ENCODE measurements at regions not wholly inside any gene's neighbourhood (a gene's known extent, or its start where the extent isn't known, plus 50 kb on each side); places are given as distances from the start of the nearest gene placed in this dataset.

DNA sequence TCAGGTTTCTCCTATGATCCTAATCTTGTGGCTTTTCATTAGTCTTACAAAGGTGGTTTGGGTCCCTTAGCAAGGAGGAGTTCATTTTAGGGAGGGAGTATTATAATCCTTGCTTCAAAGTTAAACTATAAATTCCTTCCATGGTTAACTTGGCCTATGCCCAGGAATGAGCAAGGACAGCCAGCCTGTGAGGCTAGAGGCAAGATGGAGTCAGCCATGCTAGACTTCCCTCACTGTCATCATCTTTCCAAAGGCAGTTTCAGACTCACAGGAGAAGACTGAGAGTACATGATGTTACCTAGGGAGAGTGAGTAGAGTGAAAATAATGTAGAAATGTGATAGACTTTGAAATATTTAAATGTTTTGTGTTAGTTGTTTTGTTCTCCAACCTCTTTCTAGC, 192.3 kb downstream of the GPAT3 start:
- intact Hi-C loops (cut with DNase I, micrococcal nuclease) = no loop called here
- DNase-seq (no peak), ATAC-seq (ENCODE audit: poor library complexity) (no peak)
- H3K36me3 Mint-ChIP-seq (ENCODE audit: low read depth) = no peaks in the 10 kb centered on the region
- no peak for TF ChIP-seq CTCF (IDR thresholded peaks at IDR 0.05)
- H3K4me3 Mint-ChIP-seq = no peak overlapping the region
- Histone ChIP-seq H3K27ac (ENCODE audit: low read depth in 1 of 2, low read length in 2 of 2) (no peak overlapping the region), H3K4me3 (ENCODE audit: low read length) (no peak overlapping the region), H3K27me3 (ENCODE audit: control insufficient read depth in 1 of 2, insufficient read depth in 2 of 2, low read length in 2 of 2) (peaks cover 0 to 14% of the 10 kb centered on the region in 2 experiments), H3K36me3 (ENCODE audit: insufficient read depth, low read length) (no peaks in the 10 kb centered on the region), H3K4me1 (ENCODE audit: insufficient read depth, low read length) (no peaks in the 10 kb centered on the region), H3K9me3 (ENCODE audit: control insufficient read depth in 1 of 2, insufficient read depth in 1 of 2, low read length in 2 of 2) (no peaks in the 10 kb centered on the region)
- no peak overlapping the region for H3K27ac Mint-ChIP-seq
- ChIA-PET CTCF (no interaction called here), POLR2A (no interaction called here)
- H3K9me3 Mint-ChIP-seq = peaks cover 5% of the 10 kb centered on the region
- H3K27me3 Mint-ChIP-seq = peaks cover 40% of the 10 kb centered on the region
- H3K4me1 Mint-ChIP-seq (ENCODE audit: low read depth) = no peaks in the 10 kb centered on the region

- Mint-ChIP-seq H3K4me3 (no peak overlapping the region), H3K27me3 (peaks cover 57% of the 10 kb centered on the region), H3K9me3 (peaks cover 3% of the 10 kb centered on the region), H3K36me3 (ENCODE audit: low read depth) (no peaks in the 10 kb centered on the region), H3K27ac (no peak overlapping the region), H3K4me1 (ENCODE audit: low read depth) (no peaks in the 10 kb centered on the region)
- peaks cover 0 to 14% of the 10 kb centered on the region in 2 experiments for H3K27me3 ChIP-seq (ENCODE audit: control insufficient read depth in 1 of 2, insufficient read depth in 2 of 2, low read length in 2 of 2)
- ATAC-seq (ENCODE audit: poor library complexity) (no peak), DNase-seq (no peak)
- ChIA-PET CTCF (no interaction called here), POLR2A (no interaction called here)
- H3K27ac ChIP-seq (ENCODE audit: low read depth in 1 of 2, low read length in 2 of 2) = no peak overlapping the region
- H3K9me3 ChIP-seq (ENCODE audit: control insufficient read depth in 1 of 2, insufficient read depth in 1 of 2, low read length in 2 of 2) = no peaks in the 10 kb centered on the region
- no peak overlapping the region for H3K4me3 ChIP-seq (ENCODE audit: low read length)
- H3K36me3 ChIP-seq (ENCODE audit: insufficient read depth, low read length) = no peaks in the 10 kb centered on the region
- no peak for TF ChIP-seq CTCF (IDR thresholded peaks at IDR 0.05)
- intact Hi-C loops (cut with DNase I, micrococcal nuclease) = no loop called here
- no peaks in the 10 kb centered on the region for H3K4me1 ChIP-seq (ENCODE audit: insufficient read depth, low read length)
Observed at GRCh38 chr4:83725336-83726085, 189.6 kb downstream of the GPAT3 start.

DNA sequence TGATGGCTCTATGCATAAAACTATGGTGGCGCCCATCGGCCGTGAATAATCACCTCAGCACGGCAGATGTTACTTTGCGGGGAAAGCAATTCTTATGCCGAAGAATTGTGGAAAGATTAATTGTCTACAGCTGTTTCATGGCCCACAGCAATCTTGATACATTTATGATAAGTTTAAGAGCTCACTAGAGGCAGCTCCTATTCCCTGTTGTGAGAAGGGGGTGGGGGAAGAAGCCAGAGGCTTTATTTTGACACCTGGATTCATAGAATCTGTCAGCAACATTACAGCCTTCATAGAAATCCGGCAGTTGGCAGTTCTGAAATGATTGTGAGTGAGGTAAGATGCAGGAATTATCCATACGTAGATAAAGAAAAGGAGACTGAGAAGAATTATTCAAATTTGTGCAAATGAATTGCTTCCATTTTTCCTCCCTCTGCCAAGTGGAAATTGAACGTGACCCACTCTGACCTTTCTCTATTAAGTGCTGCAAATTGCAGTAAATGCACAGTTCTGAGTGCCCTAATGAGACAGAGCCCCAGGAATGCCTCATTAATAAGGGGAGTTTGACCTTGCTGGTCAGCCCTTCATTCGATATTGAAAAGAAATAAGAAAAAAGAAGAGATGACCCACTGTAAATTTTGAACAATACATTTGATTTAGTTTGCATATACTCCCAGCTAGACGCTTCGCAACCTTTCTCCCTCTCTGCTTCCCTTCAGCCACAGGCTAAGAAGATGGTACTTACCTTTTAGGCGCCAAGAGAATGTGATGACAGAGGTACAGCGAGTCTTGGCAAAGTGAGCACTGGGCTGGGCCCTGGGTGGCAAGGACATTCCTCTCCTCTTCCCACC, 188.8 kb downstream of the GPAT3 start:
- no peaks in the 10 kb centered on the region for H3K4me1 ChIP-seq (ENCODE audit: insufficient read depth, low read length)
- intact Hi-C loops (cut with DNase I, micrococcal nuclease) = no loop called here
- ChIA-PET POLR2A (no interaction called here), CTCF (no interaction called here)
- no peak for ATAC-seq (ENCODE audit: poor library complexity)
- H3K27me3 Mint-ChIP-seq = peaks cover 57% of the 10 kb centered on the region
- H3K9me3 Mint-ChIP-seq = no peaks in the 10 kb centered on the region
- no peak overlapping the region for H3K4me3 ChIP-seq (ENCODE audit: low read length)
- H3K27ac ChIP-seq (ENCODE audit: low read depth in 1 of 2, low read length in 2 of 2) = no peak overlapping the region
- H3K27ac Mint-ChIP-seq = no peak overlapping the region
- TF ChIP-seq CTCF (IDR thresholded peaks at IDR 0.05) = no peak
- H3K9me3 ChIP-seq (ENCODE audit: control insufficient read depth in 1 of 2, insufficient read depth in 1 of 2, low read length in 2 of 2) = no peaks in the 10 kb centered on the region
- no peaks in the 10 kb centered on the region for H3K36me3 Mint-ChIP-seq (ENCODE audit: low read depth)
- no peak overlapping the region for H3K4me3 Mint-ChIP-seq
- DNase-seq = no peak
- H3K4me1 Mint-ChIP-seq (ENCODE audit: low read depth) = no peaks in the 10 kb centered on the region
- peaks cover 0 to 14% of the 10 kb centered on the region in 2 experiments for H3K27me3 ChIP-seq (ENCODE audit: control insufficient read depth in 1 of 2, insufficient read depth in 2 of 2, low read length in 2 of 2)
- no peaks in the 10 kb centered on the region for H3K36me3 ChIP-seq (ENCODE audit: insufficient read depth, low read length)
